ENCODE measurements at regions not wholly inside any gene's neighbourhood (a gene's known extent, or its start where the extent isn't known, plus 50 kb on each side); places are given as distances from the start of the nearest gene placed in this dataset.

DNA sequence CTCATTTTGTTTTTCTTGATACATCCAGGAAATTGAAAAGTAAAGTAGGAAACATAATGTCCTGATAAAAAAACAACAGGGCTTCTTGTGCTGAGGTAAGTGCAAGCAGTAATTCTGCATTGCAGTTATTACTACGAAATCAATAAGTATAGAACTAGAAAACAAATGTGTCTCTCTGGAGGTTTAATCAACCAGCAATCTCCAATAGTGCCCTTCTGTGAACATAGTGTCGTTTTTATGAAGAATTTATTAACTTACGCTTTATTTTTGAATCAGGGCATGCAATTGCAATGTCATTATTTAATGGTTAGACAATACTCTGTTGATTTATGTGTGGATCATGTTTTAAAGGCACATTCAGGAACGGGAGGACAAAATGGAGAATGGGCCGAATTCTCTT, 494.1 kb upstream of the NOVA1 start:
- no peak overlapping the region for H3K14ac ChIP-seq (replicated peaks; ENCODE audit: low read depth, low read length)
- POLR2A ChIA-PET (ENCODE audit: unreplicated experiment), result no interaction called here
- H2BK5ac ChIP-seq (ENCODE audit: low read depth, low read length, poor library complexity, severe bottlenecking), result no peak overlapping the region
- in situ Hi-C loops (cut with MboI; ENCODE audit: low sequenced_read_pairs), result no loop called here
- BruUV-seq (replicated peaks), result no TSS peak
- no peaks in the 10 kb centered on the region for H3K36me3 ChIP-seq (ENCODE audit: control insufficient read depth, insufficient read depth, low read length)
- H4K91ac ChIP-seq (ENCODE audit: insufficient read depth, low read depth, low read length), result no peak overlapping the region
- CTCF ChIA-PET, result no interaction called here
- H2AK5ac ChIP-seq (ENCODE audit: low read depth, low read length), result no peak overlapping the region
- no peak overlapping the region for H2AK9ac ChIP-seq (replicated peaks; ENCODE audit: low read depth, low read length, poor library complexity)
- no peaks in the 10 kb centered on the region for H3K79me1 ChIP-seq (ENCODE audit: low read depth in 1 of 2, low read length in 2 of 2)
- no peak overlapping the region for H3K56ac ChIP-seq (ENCODE audit: extremely low read depth, insufficient read depth, low read length)
- H3K27ac ChIP-seq (ENCODE audit: insufficient read depth, low read length), result no peak overlapping the region
- no peak overlapping the region for H3K23ac ChIP-seq (ENCODE audit: low read depth, low read length)
- ATAC-seq (ENCODE audit: low read depth), result no peak
- no peak overlapping the region for H3K18ac ChIP-seq (ENCODE audit: low read depth, low read length)
- no peaks in the 10 kb centered on the region for H3K27me3 ChIP-seq (ENCODE audit: control insufficient read depth, insufficient read depth, low read length)
- H2BK120ac ChIP-seq (ENCODE audit: low read depth, low read length), result no peak overlapping the region
- no peak overlapping the region for H2BK15ac ChIP-seq (ENCODE audit: low read depth, low read length)
- H2BK20ac ChIP-seq (ENCODE audit: low read depth, low read length), result no peak overlapping the region
- no peak for DNase-seq
- intact Hi-C loops (cut with micrococcal nuclease), result no loop called here
- no peak overlapping the region for H3K4me3 ChIP-seq (ENCODE audit: insufficient read depth, low read depth, low read length)
- H3K9me1 ChIP-seq (ENCODE audit: insufficient read depth, low read length), result no peaks in the 10 kb centered on the region
- no peak overlapping the region for H3K4ac ChIP-seq (ENCODE audit: low read depth, low read length)
- H3K4me2 ChIP-seq (ENCODE audit: low read depth, low read length), result no peak overlapping the region
- no peaks in the 10 kb centered on the region for H4K20me1 ChIP-seq (ENCODE audit: insufficient read depth, low read length)
- no peak overlapping the region for H2AFZ ChIP-seq (replicated peaks; ENCODE audit: low read length, poor library complexity)
- TF ChIP-seq, protein P1, sequence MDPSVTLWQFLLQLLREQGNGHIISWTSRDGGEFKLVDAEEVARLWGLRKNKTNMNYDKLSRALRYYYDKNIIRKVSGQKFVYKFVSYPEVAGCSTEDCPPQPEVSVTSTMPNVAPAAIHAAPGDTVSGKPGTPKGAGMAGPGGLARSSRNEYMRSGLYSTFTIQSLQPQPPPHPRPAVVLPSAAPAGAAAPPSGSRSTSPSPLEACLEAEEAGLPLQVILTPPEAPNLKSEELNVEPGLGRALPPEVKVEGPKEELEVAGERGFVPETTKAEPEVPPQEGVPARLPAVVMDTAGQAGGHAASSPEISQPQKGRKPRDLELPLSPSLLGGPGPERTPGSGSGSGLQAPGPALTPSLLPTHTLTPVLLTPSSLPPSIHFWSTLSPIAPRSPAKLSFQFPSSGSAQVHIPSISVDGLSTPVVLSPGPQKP (IDR thresholded peaks at IDR 0.05; ENCODE audit: borderline replicate concordance, low read depth, low read length), result no peak
- TF ChIP-seq NFE2L2 (IDR thresholded peaks at IDR 0.05; ENCODE audit: low read depth, low read length) (no peak), CEBPB (IDR thresholded peaks at IDR 0.05; ENCODE audit: low read depth, low read length) (no peak), RCOR1 (IDR thresholded peaks at IDR 0.05; ENCODE audit: insufficient replicate concordance, low read length) (no peak), MAFK (IDR thresholded peaks at IDR 0.05; ENCODE audit: low read depth, low read length) (no peak), RFX5 (IDR thresholded peaks at IDR 0.05; ENCODE audit: low read depth, low read length) (no peak), POLR2A (IDR thresholded peaks at IDR 0.05; ENCODE audit: low read depth, low read length) (no peak), FOS (IDR thresholded peaks at IDR 0.05; ENCODE audit: low read depth, low read length) (no peak), CHD1 (IDR thresholded peaks at IDR 0.05; ENCODE audit: low read depth, low read length) (no peak), MAZ (IDR thresholded peaks at IDR 0.05; ENCODE audit: borderline replicate concordance, low read depth, low read length) (no peak), RAD21 (IDR thresholded peaks at IDR 0.05; ENCODE audit: low read length) (no peak)
- TF ChIP-seq, protein P2, sequence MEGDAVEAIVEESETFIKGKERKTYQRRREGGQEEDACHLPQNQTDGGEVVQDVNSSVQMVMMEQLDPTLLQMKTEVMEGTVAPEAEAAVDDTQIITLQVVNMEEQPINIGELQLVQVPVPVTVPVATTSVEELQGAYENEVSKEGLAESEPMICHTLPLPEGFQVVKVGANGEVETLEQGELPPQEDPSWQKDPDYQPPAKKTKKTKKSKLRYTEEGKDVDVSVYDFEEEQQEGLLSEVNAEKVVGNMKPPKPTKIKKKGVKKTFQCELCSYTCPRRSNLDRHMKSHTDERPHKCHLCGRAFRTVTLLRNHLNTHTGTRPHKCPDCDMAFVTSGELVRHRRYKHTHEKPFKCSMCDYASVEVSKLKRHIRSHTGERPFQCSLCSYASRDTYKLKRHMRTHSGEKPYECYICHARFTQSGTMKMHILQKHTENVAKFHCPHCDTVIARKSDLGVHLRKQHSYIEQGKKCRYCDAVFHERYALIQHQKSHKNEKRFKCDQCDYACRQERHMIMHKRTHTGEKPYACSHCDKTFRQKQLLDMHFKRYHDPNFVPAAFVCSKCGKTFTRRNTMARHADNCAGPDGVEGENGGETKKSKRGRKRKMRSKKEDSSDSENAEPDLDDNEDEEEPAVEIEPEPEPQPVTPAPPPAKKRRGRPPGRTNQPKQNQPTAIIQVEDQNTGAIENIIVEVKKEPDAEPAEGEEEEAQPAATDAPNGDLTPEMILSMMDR (conservative IDR thresholded peaks at IDR 0.05; ENCODE audit: low read depth, low read length), result no peak
- no peak overlapping the region for H3K9ac ChIP-seq (ENCODE audit: low read depth, low read length)
- no peak overlapping the region for H4K8ac ChIP-seq (ENCODE audit: low read depth in 2 of 2, low read length in 2 of 2)
- dilution Hi-C loops (cut with HindIII; ENCODE audit: low sequenced_read_pairs, unreplicated experiment), result no loop called here
- WGBS, 2 experiments (ENCODE audit: extremely low coverage in 2 of 2, insufficient read length in 1 of 2), result no CpG with 5 or more reads among the region's 5 CpGs
- no peaks in the 10 kb centered on the region for H3K4me1 ChIP-seq (ENCODE audit: control insufficient read depth, insufficient read depth, low read length)
- peaks cover 1% of the 10 kb centered on the region; the same call in 1 of the 2 replicates for H3K9me3 ChIP-seq (ENCODE audit: control insufficient read depth, insufficient read depth, low read length)
- H4K5ac ChIP-seq (ENCODE audit: low read depth, low read length), result no peak overlapping the region

All from IMR-90 (cell line).